IMR-90 (cell line): ENCODE measurements at regions not wholly inside any gene's neighbourhood (a gene's known extent, or its start where the extent isn't known, plus 50 kb on each side); places are given as distances from the start of the nearest gene placed in this dataset.
A peak's percentile ranks its signal among the peaks of the same experiment; 100 is the strongest.

Experiments
- ATAC-seq: fragments of 200-7000 bp; cut with Tn5 transposase; 2 replicates; pipeline ENCODE4 v1.9.1; 2020; ENCODE audit warnings: low read depth, mild to moderate bottlenecking, moderate library complexity
- BruUV-seq: library from RNA; stranded (reverse); fragments of 400-500 nt; replicated peaks from 2 replicates; lab custom pipeline; 2021; lab: Mats Ljungman, UMichigan
- CTCF ChIA-PET: fragments of 300-600 bp; formaldehyde crosslinking; extraction: SDS; loops from one replicate; lab custom pipeline; 2021; ENCODE audit warnings: antibody characterized with exemption; lab: Yijun Ruan, JAX
- POLR2A ChIA-PET: fragments of 300-600 bp; sonication (Branson Sonifier 250); formaldehyde crosslinking; loops from one replicate; lab custom pipeline; 2022; ENCODE audit warnings: antibody characterized with exemption; ENCODE audit not compliant: unreplicated experiment; lab: Charles Lee
- DNase-seq: peaks from one replicate; pipeline ENCODE4 v3.0.0; 2013
- H2AFZ ChIP-seq: replicated peaks from 2 replicates; pipeline ENCODE3; 2013; ENCODE audit warnings: low read length, mild to moderate bottlenecking; ENCODE audit not compliant: poor library complexity
- H2AK5ac ChIP-seq: 2 replicates; pipeline ENCODE4 v1.6.1; 2013; ENCODE audit warnings: low read depth, low read length, inconsistent platforms
- H2AK9ac ChIP-seq: replicated peaks from 2 replicates; pipeline ENCODE3; 2013; ENCODE audit warnings: mild to moderate bottlenecking, low read depth, low read length, moderate library complexity; ENCODE audit not compliant: poor library complexity
- H2BK120ac ChIP-seq: 2 replicates; pipeline ENCODE4 v1.6.1; 2013; ENCODE audit warnings: low read depth, low read length, inconsistent platforms
- H2BK15ac ChIP-seq: 3 replicates; pipeline ENCODE4 v1.6.1; 2013; ENCODE audit warnings: low read depth, low read length, inconsistent platforms
- H2BK20ac ChIP-seq: 2 replicates; pipeline ENCODE4 v1.6.1; 2013; ENCODE audit warnings: low read depth, mild to moderate bottlenecking, inconsistent platforms, low read length, moderate library complexity
- H2BK5ac ChIP-seq: 2 replicates; pipeline ENCODE4 v1.6.1; 2013; ENCODE audit warnings: mild to moderate bottlenecking, low read depth, low read length, inconsistent platforms; ENCODE audit not compliant: poor library complexity, severe bottlenecking
- H3K14ac ChIP-seq: replicated peaks from 2 replicates; pipeline ENCODE4 v1.6.1; 2013; ENCODE audit warnings: low read depth, low read length, inconsistent platforms
- H3K18ac ChIP-seq: 2 replicates; pipeline ENCODE4 v1.6.1; 2013; ENCODE audit warnings: low read depth, low read length, control low read depth
- H3K23ac ChIP-seq: 2 replicates; pipeline ENCODE4 v1.6.1; 2013; ENCODE audit warnings: low read depth, low read length, inconsistent platforms
- H3K27ac ChIP-seq: 2 replicates; pipeline ENCODE4 v1.5.1; 2013; ENCODE audit warnings: mild to moderate bottlenecking, control low read depth, low read length; ENCODE audit not compliant: insufficient read depth
- H3K27me3 ChIP-seq: 2 replicates; pipeline ENCODE4 v1.6.1; 2013; ENCODE audit warnings: low read length; ENCODE audit not compliant: control insufficient read depth, insufficient read depth
- H3K36me3 ChIP-seq: 2 replicates; pipeline ENCODE4 v1.6.1; 2013; ENCODE audit warnings: low read length, mixed read lengths; ENCODE audit not compliant: control insufficient read depth, insufficient read depth
- H3K4ac ChIP-seq: 2 replicates; pipeline ENCODE4 v1.6.1; 2013; ENCODE audit warnings: low read depth, low read length, inconsistent platforms
- H3K4me1 ChIP-seq: 2 replicates; pipeline ENCODE4 v1.6.1; 2013; ENCODE audit warnings: low read length, mixed read lengths; ENCODE audit not compliant: control insufficient read depth, insufficient read depth
- H3K4me2 ChIP-seq: 2 replicates; pipeline ENCODE4 v1.6.1; 2013; ENCODE audit warnings: low read depth, mild to moderate bottlenecking, control low read depth, low read length, moderate library complexity
- H3K4me3 ChIP-seq: 2 replicates; pipeline ENCODE4 v1.5.1; 2013; ENCODE audit warnings: low read depth, mild to moderate bottlenecking, control low read depth, low read length, moderate library complexity; ENCODE audit not compliant: insufficient read depth
- H3K56ac ChIP-seq: 2 replicates; pipeline ENCODE4 v1.6.1; 2013; ENCODE audit warnings: low read length, inconsistent platforms; ENCODE audit not compliant: insufficient read depth; ENCODE audit errors: extremely low read depth
- H3K79me1 ChIP-seq, 2 experiments: 2 replicates each; pipeline ENCODE4 v1.6.1; 2013; ENCODE audit warnings: low read length in 2 of 2, inconsistent platforms in 1 of 2, low read depth in 1 of 2
- H3K9ac ChIP-seq: 2 replicates; pipeline ENCODE4 v1.6.1; 2013; ENCODE audit warnings: low read depth, low read length, control low read depth
- H3K9me1 ChIP-seq: 2 replicates; pipeline ENCODE4 v1.6.1; 2013; ENCODE audit warnings: low read length, inconsistent platforms; ENCODE audit not compliant: insufficient read depth
- H3K9me3 ChIP-seq: 2 replicates; pipeline ENCODE4 v1.6.1; 2013; ENCODE audit warnings: low read length; ENCODE audit not compliant: control insufficient read depth, insufficient read depth
- H4K20me1 ChIP-seq: 2 replicates; pipeline ENCODE4 v1.6.1; 2013; ENCODE audit warnings: low read length, inconsistent platforms; ENCODE audit not compliant: insufficient read depth
- H4K5ac ChIP-seq: 2 replicates; pipeline ENCODE4 v1.6.1; 2013; ENCODE audit warnings: mild to moderate bottlenecking, low read depth, low read length, control low read depth
- H4K8ac ChIP-seq, 2 experiments: 2 replicates each; pipeline ENCODE4 v1.6.1; 2013; ENCODE audit warnings: low read depth in 2 of 2, low read length in 2 of 2, control low read depth in 1 of 2, inconsistent platforms in 1 of 2
- H4K91ac ChIP-seq: 2 replicates; pipeline ENCODE4 v1.6.1; 2013; ENCODE audit warnings: low read depth, low read length, inconsistent platforms; ENCODE audit not compliant: insufficient read depth
- BHLHE40 ChIP-seq: fragments of 150-350 bp; IDR thresholded peaks from 2 replicates; pipeline ENCODE4 v1.6.1; 2016; ENCODE audit warnings: mild to moderate bottlenecking, low read depth, low read length
- CEBPB ChIP-seq: IDR thresholded peaks from 2 replicates; pipeline ENCODE4 v1.6.1; 2012; ENCODE audit warnings: low read depth, low read length, improper control_type of control experiment
- CHD1 ChIP-seq: IDR thresholded peaks from 2 replicates; pipeline ENCODE4 v1.6.1; 2012; ENCODE audit warnings: low read depth, low read length, improper control_type of control experiment
- CTCF ChIP-seq: conservative IDR thresholded peaks from 2 replicates; pipeline ENCODE4 v1.5.1; 2012; ENCODE audit warnings: mild to moderate bottlenecking, low read depth, low read length, improper control_type of control experiment
- ELK1 ChIP-seq: fragments of 150-350 bp; IDR thresholded peaks from 2 replicates; pipeline ENCODE4 v1.6.1; 2016; ENCODE audit warnings: low read depth, mild to moderate bottlenecking, low read length, moderate library complexity, borderline replicate concordance
- NFE2L2 ChIP-seq: fragments of 150-350 bp; IDR thresholded peaks from 2 replicates; pipeline ENCODE4 v1.6.1; 2016; ENCODE audit warnings: low read depth, mild to moderate bottlenecking, low read length
- POLR2A ChIP-seq: IDR thresholded peaks from 2 replicates; pipeline ENCODE4 v1.6.1; 2012; ENCODE audit warnings: mild to moderate bottlenecking, low read depth, low read length
- RFX5 ChIP-seq: IDR thresholded peaks from 2 replicates; pipeline ENCODE4 v1.8.0; 2012; ENCODE audit warnings: low read depth, mild to moderate bottlenecking, low read length, moderate library complexity
- SMC3 ChIP-seq: fragments of 150-350 bp; IDR thresholded peaks from 2 replicates; pipeline ENCODE4 v1.6.1; 2016; ENCODE audit warnings: low read depth, mild to moderate bottlenecking, antibody characterized with exemption, low read length, moderate library complexity
- WGBS, 2 experiments: methylation state at CpG; one replicate each; pipeline versions ENCODE4 v1.1.5 to v1.1.7; 2013; ENCODE audit warnings: missing lambda C conversion rate in 2 of 2; ENCODE audit not compliant: insufficient read length in 1 of 2; ENCODE audit errors: extremely low coverage in 2 of 2; 5-methylcytosine and 5-hydroxymethylcytosine counted together
- dilution Hi-C: fragments of 300-500 bp; cut with HindIII; formaldehyde crosslinking; loops from one replicate; pipeline ENCODE4 v1.14.3; 2018; ENCODE audit warnings: low sequenced_read_pairs; ENCODE audit not compliant: unreplicated experiment
- in situ Hi-C: fragments of 300-500 bp; cut with MboI; formaldehyde crosslinking; loops from 3 replicates; pipeline ENCODE4 v1.14.3; 2019; ENCODE audit warnings: low sequenced_read_pairs, inconsistent platforms, mixed read lengths
- intact Hi-C: fragments of 100-400 bp; cut with micrococcal nuclease; formaldehyde crosslinking; loops from 2 replicates; pipeline ENCODE4 v1.10.0; 2022

- H3K27me3 ChIP-seq = no peaks in the 10 kb centered on the region
- H3K23ac ChIP-seq = no peak overlapping the region
- H3K27ac ChIP-seq = no peak overlapping the region
- no peaks in the 10 kb centered on the region for H3K79me1 ChIP-seq
- H2BK15ac ChIP-seq = 0 out of 3 replicates have a peak overlapping the region, but pooled peaks have one; percentile 26
- POLR2A ChIA-PET = no interaction called here
- no peak overlapping the region for H2BK5ac ChIP-seq
- DNase-seq (no peak), ATAC-seq (no peak)
- no peak overlapping the region for H2AFZ ChIP-seq
- TF ChIP-seq CEBPB (no peak), POLR2A (no peak), ELK1 (no peak), SMC3 (no peak), RFX5 (no peak), CTCF (no peak), BHLHE40 (no peak), NFE2L2 (no peak), CHD1 (no peak)
- H3K4me1 ChIP-seq = peaks cover 8% of the 10 kb centered on the region
- no peak overlapping the region for H3K18ac ChIP-seq
- no peak overlapping the region for H3K14ac ChIP-seq
- H4K8ac ChIP-seq = peak overlapping the region in 1 of 2 experiments; percentile 9; a peak in 1 of 4 replicates
- CTCF ChIA-PET = interaction anchor here (0.7 kb wide), 1 partner anchor 619 kb away, joined by 3 read pairs; no protein-coding TSS in a partner anchor
- BruUV-seq = no TSS peak
- no peak overlapping the region for H2AK5ac ChIP-seq
- H2BK20ac ChIP-seq = 0 out of 2 replicates have a peak overlapping the region, but pooled peaks have one; percentile 11
- no peaks in the 10 kb centered on the region for H4K20me1 ChIP-seq
- WGBS, 2 experiments = no CpG with 5 or more reads among the region's 5 CpGs
- H4K5ac ChIP-seq = no peak overlapping the region
- peaks cover 5% of the 10 kb centered on the region; the same call in 1 of the 2 replicates for H3K9me1 ChIP-seq
- H3K9ac ChIP-seq = no peak overlapping the region
- no peaks in the 10 kb centered on the region for H3K36me3 ChIP-seq
- H4K91ac ChIP-seq = no peak overlapping the region
- intact Hi-C loops = loop anchor here (10.0 kb wide), 2 partner anchors 436 to 454 kb away; no protein-coding TSS in a partner anchor
- dilution Hi-C loops = no loop called here
- no peak overlapping the region for H2AK9ac ChIP-seq
- H3K9me3 ChIP-seq = no peaks in the 10 kb centered on the region
- H3K4ac ChIP-seq = peak overlapping the region; percentile 18; the same call in 1 of the 2 replicates
- H2BK120ac ChIP-seq = no peak overlapping the region
- H3K56ac ChIP-seq = no peak overlapping the region
- H3K4me3 ChIP-seq = no peak overlapping the region
- in situ Hi-C loops = no loop called here
- no peak overlapping the region for H3K4me2 ChIP-seq
Observed at GRCh38 chr21:35509001-35509704, 460.1 kb upstream of the RUNX1 start.
